WTC11 (cell line): ENCODE measurements at regions not wholly inside any gene's neighbourhood (a gene's known extent, or its start where the extent isn't known, plus 50 kb on each side); places are given as distances from the start of the nearest gene placed in this dataset.

Source experiments
- ATAC-seq: fragments of 200-7000 bp; cut with Tn5 transposase; 2 replicates; pipeline ENCODE4 v1.10.0; 2021; ENCODE audit warnings: mild to moderate bottlenecking, moderate library complexity
- CTCF ChIA-PET: fragments of 300-600 bp; sonication (Branson Sonifier 250); formaldehyde crosslinking; loops from one replicate; lab custom pipeline; 2021; ENCODE audit warnings: antibody characterized with exemption; lab: Charles Lee
- POLR2A ChIA-PET: fragments of 350-600 bp; sonication (Branson Sonifier 250); formaldehyde crosslinking; loops from one replicate; lab custom pipeline; 2021; ENCODE audit warnings: antibody characterized with exemption; lab: Charles Lee
- DNase-seq: peaks from one replicate; pipeline ENCODE4 v3.0.0; 2021; ENCODE audit warnings: low spot score
- H3K27ac Mint-ChIP-seq: 2 replicates; pipeline ENCODE4 v1.8.0; 2021; ENCODE audit warnings: mixed read lengths
- H3K27me3 Mint-ChIP-seq: 2 replicates; pipeline ENCODE4 v1.8.0; 2021; ENCODE audit warnings: low read depth, mild to moderate bottlenecking, moderate library complexity, mixed read lengths
- H3K36me3 Mint-ChIP-seq: 2 replicates; pipeline ENCODE4 v1.8.0; 2021; ENCODE audit warnings: mixed read lengths
- H3K4me1 Mint-ChIP-seq: 2 replicates; pipeline ENCODE4 v1.8.0; 2022; ENCODE audit warnings: mixed read lengths
- H3K4me3 Mint-ChIP-seq: 2 replicates; pipeline ENCODE4 v1.8.0; 2021; ENCODE audit warnings: mild to moderate bottlenecking, moderate library complexity, mixed read lengths
- H3K9me3 Mint-ChIP-seq: 2 replicates; pipeline ENCODE4 v1.8.0; 2021; ENCODE audit warnings: mixed read lengths
- ATF1 ChIP-seq: sonication (generic); formaldehyde crosslinking; IDR thresholded peaks from 2 replicates; pipeline ENCODE4 v1.8.1; 2023; ENCODE audit warnings: mild to moderate bottlenecking, moderate library complexity, missing genetic modification reagents
- ATF2 ChIP-seq: sonication (generic); formaldehyde crosslinking; IDR thresholded peaks from 2 replicates; pipeline ENCODE4 v1.8.1; 2022; ENCODE audit warnings: low read depth, missing genetic modification reagents, borderline replicate concordance
- CTCF ChIP-seq: fragments of 200-600 bp; IDR thresholded peaks from 2 replicates; pipeline ENCODE4 v1.8.0; 2022; ENCODE audit warnings: antibody characterized with exemption
- ERG ChIP-seq: fragments of 250-450 bp; sonication (Bioruptor Pico); IDR thresholded peaks from 2 replicates; pipeline ENCODE4 v1.8.0; 2021; ENCODE audit warnings: mild to moderate bottlenecking
- FOXP1 ChIP-seq: sonication (generic); formaldehyde crosslinking; IDR thresholded peaks from 2 replicates; pipeline ENCODE4 v1.8.0; 2022; ENCODE audit warnings: missing genetic modification reagents, mild to moderate bottlenecking, moderate library complexity, borderline replicate concordance
- HMGA2 ChIP-seq: fragments of 250-450 bp; sonication (Bioruptor Pico); IDR thresholded peaks from 2 replicates; pipeline ENCODE4 v1.4.0; 2021; ENCODE audit warnings: mild to moderate bottlenecking, moderate library complexity
- IRF2 ChIP-seq: sonication (generic); formaldehyde crosslinking; IDR thresholded peaks from 2 replicates; pipeline ENCODE4 v1.8.0; 2022; ENCODE audit warnings: low read depth, missing genetic modification reagents, borderline replicate concordance
- MYBL2 ChIP-seq: sonication (generic); formaldehyde crosslinking; IDR thresholded peaks from 2 replicates; pipeline ENCODE4 v1.8.1; 2023; ENCODE audit warnings: mild to moderate bottlenecking, moderate library complexity, missing genetic modification reagents
- NFYB ChIP-seq: sonication (generic); formaldehyde crosslinking; conservative IDR thresholded peaks from 2 replicates; pipeline ENCODE4 v1.8.0; 2022; ENCODE audit warnings: low read depth, missing genetic modification reagents
- NR3C1 ChIP-seq: sonication (generic); formaldehyde crosslinking; conservative IDR thresholded peaks from 2 replicates; pipeline ENCODE4 v1.8.1; 2023; ENCODE audit warnings: low read depth, mild to moderate bottlenecking, missing genetic modification reagents
- OVOL2 ChIP-seq: fragments of 250-450 bp; sonication (Bioruptor Pico); IDR thresholded peaks from 2 replicates; pipeline ENCODE4 v1.9.0; 2021; ENCODE audit warnings: mild to moderate bottlenecking, borderline replicate concordance
- SMAD3 ChIP-seq: sonication (generic); formaldehyde crosslinking; IDR thresholded peaks from 2 replicates; pipeline ENCODE4 v1.8.0; 2022; ENCODE audit warnings: missing genetic modification reagents, mild to moderate bottlenecking, borderline replicate concordance
- STAT6 ChIP-seq: sonication (generic); formaldehyde crosslinking; conservative IDR thresholded peaks from 2 replicates; pipeline ENCODE4 v1.8.1; 2023; ENCODE audit warnings: mild to moderate bottlenecking, low read depth, missing genetic modification reagents, moderate library complexity
- TEAD1 ChIP-seq: sonication (generic); formaldehyde crosslinking; IDR thresholded peaks from 2 replicates; pipeline ENCODE4 v1.8.0; 2022; ENCODE audit warnings: mild to moderate bottlenecking, missing genetic modification reagents
- ZMAT4 ChIP-seq: fragments of 250-450 bp; sonication (Bioruptor Pico); IDR thresholded peaks from 2 replicates; pipeline ENCODE4 v1.9.0; 2021; ENCODE audit warnings: mild to moderate bottlenecking
- ZNF121 ChIP-seq: sonication (generic); formaldehyde crosslinking; IDR thresholded peaks from 2 replicates; pipeline ENCODE4 v1.8.0; 2023; ENCODE audit warnings: missing genetic modification reagents
- ZNF263 ChIP-seq: sonication (generic); formaldehyde crosslinking; IDR thresholded peaks from 2 replicates; pipeline ENCODE4 v1.8.1; 2022; ENCODE audit warnings: low read depth, mild to moderate bottlenecking, moderate library complexity, missing genetic modification reagents
- ZNF317 ChIP-seq: sonication (generic); formaldehyde crosslinking; IDR thresholded peaks from 2 replicates; pipeline ENCODE4 v1.8.1; 2023; ENCODE audit warnings: low read depth, mild to moderate bottlenecking, moderate library complexity, missing genetic modification reagents, borderline replicate concordance
- ZNF512 ChIP-seq: sonication (generic); formaldehyde crosslinking; IDR thresholded peaks from 2 replicates; pipeline ENCODE4 v1.8.1; 2022; ENCODE audit warnings: missing genetic modification reagents, borderline replicate concordance
- ZSCAN18 ChIP-seq: fragments of 250-450 bp; sonication (Bioruptor Pico); IDR thresholded peaks from 2 replicates; pipeline ENCODE4 v2.1.2; 2022; ENCODE audit warnings: mild to moderate bottlenecking, moderate library complexity

- no peak overlapping the region for H3K4me3 Mint-ChIP-seq
- TF ChIP-seq FOXP1 (CRISPR knock-in tag) (no peak), ERG (CRISPR knock-in tag) (no peak), ZSCAN18 (CRISPR knock-in tag) (no peak), ATF1 (CRISPR knock-in tag) (no peak), TEAD1 (CRISPR knock-in tag) (no peak), OVOL2 (CRISPR knock-in tag) (no peak), NR3C1 (CRISPR knock-in tag) (no peak), ZMAT4 (no peak), MYBL2 (CRISPR knock-in tag) (no peak), ATF2 (CRISPR knock-in tag) (no peak), NFYB (no peak), ZNF263 (CRISPR knock-in tag) (no peak), HMGA2 (CRISPR knock-in tag) (no peak), ZNF512 (CRISPR knock-in tag) (no peak), ZNF121 (CRISPR knock-in tag) (no peak)
- CTCF ChIA-PET = no interaction called here
- peaks cover 17% of the 10 kb centered on the region for H3K9me3 Mint-ChIP-seq
- H3K36me3 Mint-ChIP-seq = peaks cover 8% of the 10 kb centered on the region
- ATAC-seq (no peak), DNase-seq (no peak)
- no peak overlapping the region for H3K27ac Mint-ChIP-seq
- POLR2A ChIA-PET = no interaction called here
- peaks cover 17% of the 10 kb centered on the region for H3K4me1 Mint-ChIP-seq
- H3K27me3 Mint-ChIP-seq = peaks cover 10% of the 10 kb centered on the region
Observed at GRCh38 chr6:163750431-163751031, 336.0 kb downstream of the QKI start.

GRCh38 chr6:163748886-163749285 lies 334.4 kb downstream of the QKI start:
- peaks cover 3% of the 10 kb centered on the region; the same call in 1 of the 2 replicates for H3K36me3 Mint-ChIP-seq

GRCh38 chr6:163748036-163748435 lies 333.5 kb downstream of the QKI start:
- H3K27me3 Mint-ChIP-seq = peaks cover 10% of the 10 kb centered on the region
- CTCF ChIA-PET = no interaction called here
- no peak overlapping the region for H3K27ac Mint-ChIP-seq
- H3K4me1 Mint-ChIP-seq = peaks cover 17% of the 10 kb centered on the region
- H3K4me3 Mint-ChIP-seq = no peak overlapping the region
- no peaks in the 10 kb centered on the region for H3K36me3 Mint-ChIP-seq
- DNase-seq (no peak), ATAC-seq (no peak)
- POLR2A ChIA-PET = no interaction called here
- H3K9me3 Mint-ChIP-seq = peaks cover under 1% of the 10 kb centered on the region
- TF ChIP-seq IRF2 (CRISPR knock-in tag) = no peak
- TF ChIP-seq STAT6 = no peak
- TF ChIP-seq CTCF = no peak
- TF ChIP-seq SMAD3 (CRISPR knock-in tag) = no peak
- TF ChIP-seq ZSCAN18 (CRISPR knock-in tag) = no peak

More at GRCh38 chr6:163748886-163749285, 334.4 kb downstream of the QKI start:
- ChIA-PET CTCF (no interaction called here), POLR2A (no interaction called here)
- DNase-seq = no peak
- Mint-ChIP-seq H3K4me1 (peaks cover 17% of the 10 kb centered on the region), H3K4me3 (no peak overlapping the region), H3K27ac (no peak overlapping the region), H3K9me3 (peaks cover 9% of the 10 kb centered on the region), H3K27me3 (peaks cover 10% of the 10 kb centered on the region)
- no peak for ATAC-seq
- no peak for TF ChIP-seq ZNF317 (CRISPR knock-in tag)
